Astrocyte of the spinal cord (primary cell): ENCODE measurements at regions not wholly inside any gene's neighbourhood (a gene's known extent, or its start where the extent isn't known, plus 50 kb on each side); places are given as distances from the start of the nearest gene placed in this dataset.
"Not testable (repeated sequence)": the region's sequence is repeated elsewhere in the genome, so short reads cannot be mapped to it uniquely, and the experiment has no call there.

Experiments
- DNase-seq: peaks from one replicate; pipeline ENCODE4 v3.0.0; 2011; ENCODE audit warnings: low read depth, low spot score
- H3K4me3 ChIP-seq: 2 replicates; pipeline ENCODE4 v1.5.1; 2011; ENCODE audit warnings: low read depth, mild to moderate bottlenecking, low read length, moderate library complexity
- CTCF ChIP-seq: IDR thresholded peaks from 2 replicates; pipeline ENCODE4 v1.5.1; 2012; ENCODE audit warnings: low read depth, mild to moderate bottlenecking, low read length, inconsistent platforms
- in situ Hi-C: cut with HindIII; loops from 2 replicates; pipeline ENCODE4 v1.10.0; 2017; ENCODE audit warnings: low sequenced_read_pairs

GRCh38 chr7:91720260-91720937, 160.1 kb downstream of the MTERF1 start:
- TF ChIP-seq CTCF, result no peak
- DNase-seq, result peak; percentile 32
- H3K4me3 ChIP-seq, result no peak overlapping the region
- in situ Hi-C loops, result no loop called here

GRCh38 chr7:91722831-91723230, 157.7 kb downstream of the MTERF1 start:
- in situ Hi-C loops, result no loop called here
- H3K4me3 ChIP-seq, result no peak overlapping the region
- no peak for TF ChIP-seq CTCF
- DNase-seq, result no peak

GRCh38 chr7:91729046-91729445, 151.5 kb downstream of the MTERF1 start:
- in situ Hi-C loops, H3K4me3 ChIP-seq, DNase-seq: not testable (repeated sequence)

- DNase-seq, result no peak
- TF ChIP-seq CTCF, result no peak
- in situ Hi-C loops, result no loop called here
- H3K4me3 ChIP-seq, result no peak overlapping the region
Measured at GRCh38 chr7:91731976-91732375, 148.5 kb downstream of the MTERF1 start.

GRCh38 chr7:91749418-91749817, 131.1 kb downstream of the MTERF1 start:
- in situ Hi-C loops, result no loop called here
- H3K4me3 ChIP-seq, result no peak overlapping the region
- no peak for TF ChIP-seq CTCF
- DNase-seq, result no peak

GRCh38 chr7:91750091-91750490, 130.4 kb downstream of the MTERF1 start:
- no peak for TF ChIP-seq CTCF
- in situ Hi-C loops, result no loop called here
- DNase-seq, result no peak
- H3K4me3 ChIP-seq, result no peak overlapping the region

- no peak for TF ChIP-seq CTCF
- H3K4me3 ChIP-seq, result no peak overlapping the region
- in situ Hi-C loops, result no loop called here
- DNase-seq, result no peak
Measured at GRCh38 chr7:91752102-91752501, 128.4 kb downstream of the MTERF1 start.

GRCh38 chr7:91754280-91754679, 126.2 kb downstream of the MTERF1 start:
- in situ Hi-C loops, H3K4me3 ChIP-seq, DNase-seq: not testable (repeated sequence)

GRCh38 chr7:91755121-91755520, 125.4 kb downstream of the MTERF1 start:
- in situ Hi-C loops, H3K4me3 ChIP-seq, DNase-seq: not testable (repeated sequence)
